ENCODE measurements at regions not wholly inside any gene's neighbourhood (a gene's known extent, or its start where the extent isn't known, plus 50 kb on each side); places are given as distances from the start of the nearest gene placed in this dataset.
"Not testable (repeated sequence)": the region's sequence is repeated elsewhere in the genome, so short reads cannot be mapped to it uniquely, and the experiment has no call there.

DNA sequence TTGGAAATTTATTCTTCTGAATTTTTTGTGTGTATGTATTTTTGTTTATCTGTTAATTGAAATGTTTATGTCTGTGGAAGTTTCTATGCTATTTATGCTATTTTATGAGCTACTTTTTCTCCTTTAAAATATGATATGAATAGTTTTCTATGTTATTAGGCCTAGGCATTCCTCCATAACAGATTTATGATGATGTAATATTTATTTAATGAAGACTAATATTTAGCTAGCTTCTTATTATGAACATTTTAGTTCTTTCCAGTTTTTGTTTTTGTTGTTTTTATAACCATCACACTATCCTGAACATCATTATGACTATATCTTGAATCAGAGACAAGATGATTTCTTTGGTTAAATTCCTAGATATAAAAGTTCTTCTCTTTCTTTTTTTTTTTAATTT, 70.7 kb downstream of the P2RY1 start:
- no peaks in the 10 kb centered on the region for H3K4me1 ChIP-seq
- no peaks in the 10 kb centered on the region for H3K27me3 ChIP-seq
- TF ChIP-seq, protein P1, sequence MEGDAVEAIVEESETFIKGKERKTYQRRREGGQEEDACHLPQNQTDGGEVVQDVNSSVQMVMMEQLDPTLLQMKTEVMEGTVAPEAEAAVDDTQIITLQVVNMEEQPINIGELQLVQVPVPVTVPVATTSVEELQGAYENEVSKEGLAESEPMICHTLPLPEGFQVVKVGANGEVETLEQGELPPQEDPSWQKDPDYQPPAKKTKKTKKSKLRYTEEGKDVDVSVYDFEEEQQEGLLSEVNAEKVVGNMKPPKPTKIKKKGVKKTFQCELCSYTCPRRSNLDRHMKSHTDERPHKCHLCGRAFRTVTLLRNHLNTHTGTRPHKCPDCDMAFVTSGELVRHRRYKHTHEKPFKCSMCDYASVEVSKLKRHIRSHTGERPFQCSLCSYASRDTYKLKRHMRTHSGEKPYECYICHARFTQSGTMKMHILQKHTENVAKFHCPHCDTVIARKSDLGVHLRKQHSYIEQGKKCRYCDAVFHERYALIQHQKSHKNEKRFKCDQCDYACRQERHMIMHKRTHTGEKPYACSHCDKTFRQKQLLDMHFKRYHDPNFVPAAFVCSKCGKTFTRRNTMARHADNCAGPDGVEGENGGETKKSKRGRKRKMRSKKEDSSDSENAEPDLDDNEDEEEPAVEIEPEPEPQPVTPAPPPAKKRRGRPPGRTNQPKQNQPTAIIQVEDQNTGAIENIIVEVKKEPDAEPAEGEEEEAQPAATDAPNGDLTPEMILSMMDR (IDR thresholded peaks at IDR 0.05): no peak
- no peak for TF ChIP-seq POLR2A (IDR thresholded peaks at IDR 0.05)
- no peaks in the 10 kb centered on the region for H3K36me3 ChIP-seq (replicated peaks in 1 of 2; ENCODE audit: insufficient read depth in 1 of 2, low read depth in 2 of 2)
- intact Hi-C loops (cut with DNase I): no loop called here
- H3K9me3 ChIP-seq: no peaks in the 10 kb centered on the region
- no peak overlapping the region for H3K27ac ChIP-seq
- ATAC-seq (no peak), DNase-seq (no peak)
- H3K4me3 ChIP-seq: no peak overlapping the region

DNA sequence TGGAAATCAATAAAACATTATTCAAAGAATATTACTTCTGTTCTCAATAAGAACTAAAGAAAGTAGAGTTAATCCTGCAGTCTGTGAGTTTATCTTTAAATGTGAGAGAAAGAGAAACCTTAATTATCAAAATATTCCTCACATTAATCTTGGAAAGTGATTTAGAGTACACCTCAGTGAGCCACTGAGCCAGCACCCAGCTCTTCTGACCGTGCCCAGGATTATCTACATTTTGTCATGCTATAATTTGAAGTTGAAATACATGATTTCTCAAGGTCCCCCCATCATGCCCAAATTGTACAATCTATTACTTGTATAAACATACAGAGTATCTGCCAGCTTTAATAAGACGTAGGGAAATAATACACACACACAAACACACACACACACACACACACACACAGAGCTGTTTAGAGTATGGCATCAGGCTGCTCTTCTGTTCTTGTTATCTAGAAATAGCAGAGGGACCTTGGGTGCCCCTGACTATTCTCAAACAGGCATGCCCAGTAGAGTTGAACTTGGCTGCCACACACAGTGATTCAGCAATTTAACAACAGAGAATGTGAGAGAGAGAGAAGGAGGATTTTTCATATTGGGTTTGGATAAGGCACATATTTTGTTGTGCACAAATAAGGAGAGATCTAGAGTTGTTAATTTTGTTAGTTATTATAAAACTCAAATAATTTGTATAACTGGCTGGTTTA, 74.4 kb downstream of the P2RY1 start:
- intact Hi-C loops (cut with DNase I): no loop called here
- no peaks in the 10 kb centered on the region for H3K27me3 ChIP-seq
- TF ChIP-seq POLR2A (IDR thresholded peaks at IDR 0.05): no peak
- TF ChIP-seq, protein P1 (IDR thresholded peaks at IDR 0.05): no peak
- ATAC-seq (peak; percentile 74), DNase-seq (peak; percentile 10 to 27 (median 15))
- 14 to 25% methylated on average over 2 of the region's 2 CpGs for WGBS, 2 donors
- H3K4me1 ChIP-seq: no peaks in the 10 kb centered on the region
- H3K36me3 ChIP-seq (replicated peaks in 1 of 2; ENCODE audit: insufficient read depth in 1 of 2, low read depth in 2 of 2): no peaks in the 10 kb centered on the region
- no peaks in the 10 kb centered on the region for H3K9me3 ChIP-seq
- H3K4me3 ChIP-seq: no peak overlapping the region
- no peak overlapping the region for H3K27ac ChIP-seq

DNA sequence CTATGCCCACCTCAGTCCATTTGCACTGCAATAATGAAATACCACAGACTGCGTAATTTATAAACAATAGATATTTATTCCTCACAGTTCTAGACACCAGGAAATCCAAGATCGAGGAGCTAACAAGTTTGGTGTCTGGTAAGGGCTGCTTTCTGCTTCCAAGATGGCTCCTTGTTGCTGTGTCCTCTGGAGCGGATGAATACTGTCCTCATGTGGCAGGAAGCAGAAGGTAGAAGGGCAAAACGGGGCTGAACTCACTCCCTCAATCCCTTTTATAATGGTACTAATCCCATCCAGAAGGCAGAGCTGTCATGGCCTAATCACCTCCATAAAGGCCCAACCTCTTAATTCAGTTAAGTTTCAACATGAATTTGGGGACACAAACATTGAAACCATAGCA, 75.3 kb downstream of the P2RY1 start:
- H3K27me3 ChIP-seq: no peaks in the 10 kb centered on the region
- ATAC-seq (no peak), DNase-seq (no peak)
- intact Hi-C loops (cut with DNase I): no loop called here
- no peaks in the 10 kb centered on the region for H3K36me3 ChIP-seq (replicated peaks in 1 of 2; ENCODE audit: insufficient read depth in 1 of 2, low read depth in 2 of 2)
- no peaks in the 10 kb centered on the region for H3K9me3 ChIP-seq
- no peaks in the 10 kb centered on the region for H3K4me1 ChIP-seq
- TF ChIP-seq, protein P1 (IDR thresholded peaks at IDR 0.05): no peak
- no peak for TF ChIP-seq POLR2A (IDR thresholded peaks at IDR 0.05)
- 73 to 84% methylated on average over 4 of the region's 4 CpGs for WGBS, 2 donors
- H3K4me3 ChIP-seq: no peak overlapping the region
- H3K27ac ChIP-seq: no peak overlapping the region

DNA sequence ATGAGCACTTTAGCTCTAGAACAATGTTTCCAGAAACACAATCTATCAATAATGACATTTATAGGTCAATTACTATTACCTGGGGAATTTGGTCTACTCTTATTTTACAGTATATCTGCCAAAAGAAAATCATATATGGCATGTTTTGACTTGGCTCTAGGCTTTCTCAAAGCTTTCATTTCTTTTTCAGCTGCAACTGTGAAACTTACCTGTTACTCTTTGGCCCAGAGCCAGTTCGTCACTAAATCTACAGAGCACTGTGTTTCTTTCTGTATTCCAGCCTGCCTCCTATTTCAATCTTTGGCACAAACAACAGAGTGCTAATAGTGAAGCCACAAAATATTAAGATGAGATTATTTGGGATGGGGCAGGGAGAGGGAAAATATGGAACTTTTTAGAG, 76.0 kb downstream of the P2RY1 start:
- TF ChIP-seq, protein P1 (IDR thresholded peaks at IDR 0.05): no peak
- no peak for TF ChIP-seq POLR2A (IDR thresholded peaks at IDR 0.05)
- 59 to 67% methylated on average over 1 of the region's 1 CpG for WGBS, 2 donors
- no peak for ATAC-seq

DNA sequence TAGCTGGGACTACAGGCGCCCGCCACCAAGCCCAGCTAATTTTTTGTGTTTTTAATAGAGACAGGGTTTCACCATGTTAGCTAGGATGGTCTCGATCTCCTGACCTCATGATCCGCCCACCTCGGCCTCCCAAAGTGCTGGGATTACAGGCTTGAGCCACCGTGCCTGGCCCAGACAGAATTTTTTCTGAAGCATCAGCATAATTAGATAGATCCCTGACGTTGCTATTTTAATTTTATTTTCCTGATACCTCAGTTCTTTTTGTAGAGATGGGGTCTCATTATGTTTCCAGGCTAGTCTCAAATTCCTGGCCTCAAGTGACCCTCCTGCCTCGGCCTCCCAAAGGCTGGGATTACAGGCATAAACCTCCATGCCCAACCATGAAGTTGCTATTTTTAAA, 79.8 kb downstream of the P2RY1 start:
- H3K4me1 ChIP-seq; H3K9me3 ChIP-seq; DNase-seq; H3K27me3 ChIP-seq; H3K27ac ChIP-seq; intact Hi-C loops (cut with DNase I); ATAC-seq; H3K4me3 ChIP-seq; H3K36me3 ChIP-seq (replicated peaks in 1 of 2; ENCODE audit: insufficient read depth in 1 of 2, low read depth in 2 of 2): not testable (repeated sequence)
- 65 to 80% methylated on average over 8 of the region's 8 CpGs for WGBS, 2 donors

More for the DNA sequence above, 76.0 kb downstream of the P2RY1 start:
- Histone ChIP-seq H3K36me3 (replicated peaks in 1 of 2; ENCODE audit: insufficient read depth in 1 of 2, low read depth in 2 of 2) (no peaks in the 10 kb centered on the region), H3K4me1 (no peaks in the 10 kb centered on the region), H3K4me3 (no peak overlapping the region), H3K27ac (no peak overlapping the region), H3K27me3 (no peaks in the 10 kb centered on the region), H3K9me3 (no peaks in the 10 kb centered on the region)
- intact Hi-C loops (cut with DNase I): no loop called here
- peak in 2 of 4 donors; percentile 15 to 16 for DNase-seq
